Activated CD4-positive, alpha-beta T cell treated with anti-CD3 and anti-CD28 coated beads for 36 hours (primary cell): ENCODE measurements at regions not wholly inside any gene's neighbourhood (a gene's known extent, or its start where the extent isn't known, plus 50 kb on each side); places are given as distances from the start of the nearest gene placed in this dataset.

Source experiments
- ATAC-seq: fragments of 200-7000 bp; cut with Tn5 transposase; one replicate; pipeline ENCODE4 v1.10.0; 2021; ENCODE audit warnings: mild to moderate bottlenecking, moderate library complexity
- CTCF ChIA-PET: fragments of 350-600 bp; sonication (Branson Sonifier 250); formaldehyde crosslinking; loops from one replicate; lab custom pipeline; 2021; ENCODE audit warnings: antibody characterized with exemption; lab: Charles Lee
- POLR2A ChIA-PET: fragments of 350-600 bp; sonication (Branson Sonifier 250); formaldehyde crosslinking; loops from one replicate; lab custom pipeline; 2021; ENCODE audit warnings: antibody characterized with exemption, inconsistent platforms; lab: Charles Lee
- DNase-seq: peaks from one replicate; pipeline ENCODE4 v3.0.0-alpha.2; 2020
- H3K27ac Mint-ChIP-seq: one replicate; pipeline ENCODE4 v1.8.0; 2021; ENCODE audit warnings: mixed read lengths
- H3K27me3 Mint-ChIP-seq: one replicate; pipeline ENCODE4 v1.8.0; 2021; ENCODE audit warnings: mixed read lengths
- H3K36me3 Mint-ChIP-seq: one replicate; pipeline ENCODE4 v1.8.0; 2021; ENCODE audit warnings: low read depth, mixed read lengths
- H3K4me1 Mint-ChIP-seq: one replicate; pipeline ENCODE4 v1.8.0; 2021; ENCODE audit warnings: mixed read lengths
- H3K4me3 Mint-ChIP-seq: one replicate; pipeline ENCODE4 v1.8.0; 2021; ENCODE audit warnings: mild to moderate bottlenecking, moderate library complexity, mixed read lengths
- H3K9me3 Mint-ChIP-seq: one replicate; pipeline ENCODE4 v1.8.0; 2021; ENCODE audit warnings: low read depth, mixed read lengths
- intact Hi-C, 2 experiments: fragments of 100-400 bp; cut with DNase I in 1 of 2; cut with micrococcal nuclease in 1 of 2; formaldehyde crosslinking; loops; one replicate each; pipeline versions ENCODE4 v1.14.2 to v1.15.1; 2022 to 2024; cut with DNase I, micrococcal nuclease

DNA sequence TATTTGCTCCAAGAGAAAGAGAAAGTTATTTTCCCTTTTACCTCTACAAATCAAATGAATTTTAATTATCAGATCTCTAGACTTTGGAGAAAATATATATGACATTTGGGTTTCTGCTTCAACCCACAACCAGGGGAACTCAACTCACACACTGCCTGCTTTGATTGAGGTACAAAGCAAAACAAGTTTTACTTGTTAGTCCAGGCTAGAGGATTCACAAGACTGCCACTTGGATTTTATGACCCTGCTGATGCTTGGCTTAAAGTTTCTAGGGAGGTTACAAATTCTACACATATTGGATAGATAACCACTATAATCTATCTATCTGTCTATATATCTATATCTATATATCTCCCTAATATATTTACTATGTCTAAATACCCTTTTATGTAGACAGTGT is 467.3 kb upstream of the RGS18 start:
- no peak for DNase-seq
- no peak overlapping the region for H3K4me3 Mint-ChIP-seq
- peaks cover 6% of the 10 kb centered on the region for H3K9me3 Mint-ChIP-seq
- no peaks in the 10 kb centered on the region for H3K27me3 Mint-ChIP-seq
- H3K36me3 Mint-ChIP-seq, result no peaks in the 10 kb centered on the region
- no peak overlapping the region for H3K27ac Mint-ChIP-seq
- intact Hi-C loops, result no loop called here
- ChIA-PET POLR2A (no interaction called here), CTCF (no interaction called here)
- H3K4me1 Mint-ChIP-seq, result no peaks in the 10 kb centered on the region
- ATAC-seq, result no peak

GRCh38 chr1:191693797-191694196 is 464.5 kb upstream of the RGS18 start:
- peaks cover 6% of the 10 kb centered on the region for H3K9me3 Mint-ChIP-seq
- DNase-seq (no peak), ATAC-seq (no peak)
- no peaks in the 10 kb centered on the region for H3K27me3 Mint-ChIP-seq
- ChIA-PET CTCF (interaction anchor here (0.8 kb wide), 1 partner anchor 195 kb away, joined by 4 read pairs; no protein-coding TSS in a partner anchor), POLR2A (no interaction called here)
- H3K4me3 Mint-ChIP-seq, result no peak overlapping the region
- no peak overlapping the region for H3K27ac Mint-ChIP-seq
- H3K36me3 Mint-ChIP-seq, result no peaks in the 10 kb centered on the region
- no peaks in the 10 kb centered on the region for H3K4me1 Mint-ChIP-seq
- intact Hi-C loops, result no loop called here

DNA sequence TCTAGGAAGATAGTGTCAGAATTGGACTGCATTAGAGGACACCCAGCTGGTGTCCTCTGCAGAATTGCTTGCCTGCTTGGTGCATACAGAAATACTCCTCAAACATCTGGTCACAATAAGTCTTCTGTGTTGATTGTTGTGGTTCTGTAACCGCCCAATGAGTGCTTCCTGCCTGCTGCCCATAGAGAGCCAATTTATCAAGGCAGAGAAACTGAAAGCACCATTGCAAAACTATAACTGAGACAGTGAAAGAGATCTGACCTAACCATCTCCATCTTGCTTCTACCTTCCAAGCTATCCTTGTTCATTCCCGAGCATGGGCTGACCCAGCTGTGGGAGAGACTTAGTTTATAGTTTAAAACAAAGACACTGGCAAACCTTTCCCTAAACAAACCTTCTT is 462.4 kb upstream of the RGS18 start:
- DNase-seq (no peak), ATAC-seq (no peak)
- Mint-ChIP-seq H3K4me3 (no peak overlapping the region), H3K27me3 (no peaks in the 10 kb centered on the region), H3K36me3 (no peaks in the 10 kb centered on the region), H3K4me1 (no peaks in the 10 kb centered on the region), H3K9me3 (peaks cover 9% of the 10 kb centered on the region), H3K27ac (no peak overlapping the region)
- POLR2A ChIA-PET, result interaction anchor here (0.6 kb wide), 1 partner anchor 246 kb away, joined by 3 read pairs; no protein-coding TSS in a partner anchor
- intact Hi-C loops, result no loop called here
- CTCF ChIA-PET, result no interaction called here

DNA sequence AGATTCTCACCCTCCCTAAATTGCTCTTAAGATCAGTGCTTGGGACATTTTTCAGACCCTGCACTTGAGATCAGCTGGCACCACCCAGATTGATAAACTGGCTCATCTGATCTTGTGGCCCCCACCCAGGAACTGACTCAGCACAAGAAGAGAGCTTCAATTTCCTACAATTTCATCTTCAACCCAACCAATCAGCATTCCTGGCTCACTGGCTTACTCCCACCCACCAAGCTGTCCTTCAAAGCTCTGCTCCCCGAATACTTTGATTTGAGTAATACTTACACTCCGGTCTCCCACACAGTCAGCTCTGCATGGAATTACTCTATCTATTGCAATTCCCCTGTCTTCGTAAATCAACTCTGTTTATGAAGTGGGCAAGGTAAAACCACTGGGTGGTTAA is 461.9 kb upstream of the RGS18 start:
- no peak overlapping the region for H3K27ac Mint-ChIP-seq
- no peaks in the 10 kb centered on the region for H3K4me1 Mint-ChIP-seq
- ChIA-PET POLR2A (no interaction called here), CTCF (no interaction called here)
- ATAC-seq (no peak), DNase-seq (no peak)
- intact Hi-C loops, result no loop called here
- no peaks in the 10 kb centered on the region for H3K36me3 Mint-ChIP-seq
- H3K27me3 Mint-ChIP-seq, result no peaks in the 10 kb centered on the region
- peaks cover 9% of the 10 kb centered on the region for H3K9me3 Mint-ChIP-seq
- no peak overlapping the region for H3K4me3 Mint-ChIP-seq

- intact Hi-C loops, result no loop called here
- H3K36me3 Mint-ChIP-seq, result no peaks in the 10 kb centered on the region
- CTCF ChIA-PET, result no interaction called here
- no peaks in the 10 kb centered on the region for H3K4me1 Mint-ChIP-seq
- H3K9me3 Mint-ChIP-seq, result peaks cover 9% of the 10 kb centered on the region
- POLR2A ChIA-PET, result no interaction called here
- no peak for ATAC-seq
- no peak for DNase-seq
- no peaks in the 10 kb centered on the region for H3K27me3 Mint-ChIP-seq
- H3K27ac Mint-ChIP-seq, result no peak overlapping the region
- H3K4me3 Mint-ChIP-seq, result no peak overlapping the region
Measured at GRCh38 chr1:191697556-191697955, 460.7 kb upstream of the RGS18 start.

- intact Hi-C loops, result no loop called here
Measured at GRCh38 chr1:191698246-191698645, 460.0 kb upstream of the RGS18 start.

DNA sequence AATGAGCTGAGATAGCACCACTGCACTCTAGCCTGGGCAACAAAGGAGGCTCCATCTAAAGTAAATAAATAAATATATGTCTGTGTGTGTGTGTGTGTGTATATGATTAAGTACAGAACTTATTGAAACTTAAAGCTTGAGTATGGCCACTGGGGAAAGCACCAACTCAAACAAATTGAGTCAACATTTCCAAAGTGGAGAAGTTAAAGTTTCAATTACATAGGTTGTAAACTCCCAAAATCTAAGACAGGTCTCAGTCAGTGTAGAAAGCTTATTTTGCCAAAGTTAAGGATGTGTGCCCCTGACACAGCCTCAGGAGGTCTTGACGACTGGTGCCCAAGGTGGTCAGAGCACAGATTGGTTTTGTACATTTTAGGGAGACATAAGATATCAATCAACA is 458.9 kb upstream of the RGS18 start:
- Mint-ChIP-seq H3K4me3 (no peak overlapping the region), H3K36me3 (no peaks in the 10 kb centered on the region), H3K27me3 (no peaks in the 10 kb centered on the region), H3K27ac (no peak overlapping the region), H3K4me1 (no peaks in the 10 kb centered on the region), H3K9me3 (peaks cover 3% of the 10 kb centered on the region)
- no peak for DNase-seq
- ATAC-seq, result no peak
- intact Hi-C loops, result no loop called here
- ChIA-PET CTCF (no interaction called here), POLR2A (no interaction called here)

More at GRCh38 chr1:191698246-191698645, 460.0 kb upstream of the RGS18 start:
- Mint-ChIP-seq H3K4me1 (no peaks in the 10 kb centered on the region), H3K4me3 (no peak overlapping the region), H3K9me3 (peaks cover 6% of the 10 kb centered on the region), H3K36me3 (no peaks in the 10 kb centered on the region), H3K27ac (no peak overlapping the region), H3K27me3 (no peaks in the 10 kb centered on the region)
- ATAC-seq (no peak), DNase-seq (no peak)
- POLR2A ChIA-PET, result no interaction called here
- CTCF ChIA-PET, result no interaction called here

DNA sequence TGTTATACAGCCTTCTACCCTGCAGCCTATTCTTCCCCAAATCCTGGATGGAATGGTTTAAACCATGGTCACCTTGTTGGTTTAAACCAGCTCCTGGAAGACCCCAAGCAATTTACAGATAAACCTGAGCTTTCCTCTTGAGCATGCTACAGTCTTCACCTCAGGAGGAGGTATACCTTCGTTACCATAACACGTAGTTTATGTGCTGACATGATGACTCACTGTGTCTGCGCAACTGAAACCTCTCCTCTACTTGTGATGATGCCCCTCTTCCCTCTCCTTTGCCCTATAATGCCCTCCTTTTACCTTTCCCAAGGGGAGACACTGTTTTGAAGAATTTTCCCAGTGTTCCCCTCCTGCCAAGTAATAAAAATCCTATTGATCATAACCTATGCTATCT is 457.3 kb upstream of the RGS18 start:
- Mint-ChIP-seq H3K27ac (no peak overlapping the region), H3K4me3 (no peak overlapping the region), H3K27me3 (no peaks in the 10 kb centered on the region), H3K4me1 (no peaks in the 10 kb centered on the region), H3K36me3 (no peaks in the 10 kb centered on the region), H3K9me3 (peaks cover 3% of the 10 kb centered on the region)
- ATAC-seq, result no peak
- POLR2A ChIA-PET, result no interaction called here
- intact Hi-C loops, result no loop called here
- CTCF ChIA-PET, result no interaction called here
- DNase-seq, result no peak

DNA sequence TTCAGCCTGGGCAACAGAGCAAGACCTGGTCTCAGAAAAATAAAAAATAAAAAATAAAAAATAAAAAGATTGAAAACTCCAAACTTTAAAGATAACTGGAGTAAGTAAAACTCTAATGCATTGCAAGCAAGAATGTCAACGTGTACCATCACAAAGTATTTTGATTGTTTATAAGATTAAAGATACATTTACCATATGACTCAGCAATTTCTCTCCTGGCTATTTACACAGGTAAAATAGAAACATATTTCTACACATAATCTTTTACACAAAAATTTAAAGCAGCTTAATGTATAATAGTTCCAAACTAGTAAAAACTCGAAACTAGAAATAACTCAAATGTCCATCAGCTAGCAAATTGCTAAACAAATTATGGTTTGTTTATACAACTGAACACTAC is 456.1 kb upstream of the RGS18 start:
- Mint-ChIP-seq H3K36me3 (no peaks in the 10 kb centered on the region), H3K27ac (no peak overlapping the region), H3K27me3 (no peaks in the 10 kb centered on the region), H3K4me1 (no peaks in the 10 kb centered on the region), H3K9me3 (peaks cover 4% of the 10 kb centered on the region), H3K4me3 (no peak overlapping the region)
- ChIA-PET CTCF (interaction anchor here (0.5 kb wide), 1 partner anchor 1378 kb away, joined by 3 read pairs; no protein-coding TSS in a partner anchor), POLR2A (no interaction called here)
- DNase-seq (no peak), ATAC-seq (no peak)
- intact Hi-C loops, result no loop called here

- Mint-ChIP-seq H3K9me3 (peaks cover 2% of the 10 kb centered on the region), H3K36me3 (no peaks in the 10 kb centered on the region), H3K4me3 (no peak overlapping the region), H3K4me1 (no peaks in the 10 kb centered on the region), H3K27me3 (no peaks in the 10 kb centered on the region), H3K27ac (no peak overlapping the region)
- ChIA-PET POLR2A (no interaction called here), CTCF (interaction anchor here (0.6 kb wide), 1 partner anchor 48 kb away, joined by 5 read pairs; no protein-coding TSS in a partner anchor)
- intact Hi-C loops, result no loop called here
- no peak for ATAC-seq
- no peak for DNase-seq
Measured at GRCh38 chr1:191707288-191707687, 451.0 kb upstream of the RGS18 start.

GRCh38 chr1:191709215-191709614 is 449.0 kb upstream of the RGS18 start:
- Mint-ChIP-seq H3K9me3 (peaks cover 3% of the 10 kb centered on the region), H3K4me3 (no peak overlapping the region), H3K27ac (no peak overlapping the region), H3K4me1 (no peaks in the 10 kb centered on the region), H3K36me3 (no peaks in the 10 kb centered on the region), H3K27me3 (no peaks in the 10 kb centered on the region)
- intact Hi-C loops, result no loop called here
- DNase-seq, result no peak
- POLR2A ChIA-PET, result no interaction called here
- CTCF ChIA-PET, result no interaction called here
- no peak for ATAC-seq

GRCh38 chr1:191711961-191712360 is 446.3 kb upstream of the RGS18 start:
- no peaks in the 10 kb centered on the region for H3K36me3 Mint-ChIP-seq
- H3K4me1 Mint-ChIP-seq, result no peaks in the 10 kb centered on the region
- peaks cover 4% of the 10 kb centered on the region for H3K9me3 Mint-ChIP-seq
- no peak overlapping the region for H3K27ac Mint-ChIP-seq
- H3K27me3 Mint-ChIP-seq, result no peaks in the 10 kb centered on the region
- DNase-seq (no peak), ATAC-seq (no peak)
- CTCF ChIA-PET, result no interaction called here
- intact Hi-C loops, result no loop called here
- POLR2A ChIA-PET, result no interaction called here
- no peak overlapping the region for H3K4me3 Mint-ChIP-seq

GRCh38 chr1:191714845-191715244 is 443.4 kb upstream of the RGS18 start:
- no peak overlapping the region for H3K27ac Mint-ChIP-seq
- intact Hi-C loops, result no loop called here
- ATAC-seq, result no peak

More at GRCh38 chr1:191714845-191715244, 443.4 kb upstream of the RGS18 start:
- no peaks in the 10 kb centered on the region for H3K27me3 Mint-ChIP-seq
- H3K36me3 Mint-ChIP-seq, result no peaks in the 10 kb centered on the region
- POLR2A ChIA-PET, result no interaction called here
- no peak overlapping the region for H3K4me3 Mint-ChIP-seq
- DNase-seq, result no peak
- peaks cover 4% of the 10 kb centered on the region for H3K9me3 Mint-ChIP-seq
- no peaks in the 10 kb centered on the region for H3K4me1 Mint-ChIP-seq
- CTCF ChIA-PET, result no interaction called here
